Ramos (cell line): ENCODE measurements at regions not wholly inside any gene's neighbourhood (a gene's known extent, or its start where the extent isn't known, plus 50 kb on each side); places are given as distances from the start of the nearest gene placed in this dataset.
"Not testable (repeated sequence)": the region's sequence is repeated elsewhere in the genome, so short reads cannot be mapped to it uniquely, and the experiment has no call there.

Experiments used
- in situ Hi-C: fragments of 300-500 bp; cut with MboI; formaldehyde crosslinking; loops from one replicate; pipeline ENCODE4 v1.14.3; 2022; ENCODE audit warnings: low sequenced_read_pairs; ENCODE audit not compliant: unreplicated experiment

DNA sequence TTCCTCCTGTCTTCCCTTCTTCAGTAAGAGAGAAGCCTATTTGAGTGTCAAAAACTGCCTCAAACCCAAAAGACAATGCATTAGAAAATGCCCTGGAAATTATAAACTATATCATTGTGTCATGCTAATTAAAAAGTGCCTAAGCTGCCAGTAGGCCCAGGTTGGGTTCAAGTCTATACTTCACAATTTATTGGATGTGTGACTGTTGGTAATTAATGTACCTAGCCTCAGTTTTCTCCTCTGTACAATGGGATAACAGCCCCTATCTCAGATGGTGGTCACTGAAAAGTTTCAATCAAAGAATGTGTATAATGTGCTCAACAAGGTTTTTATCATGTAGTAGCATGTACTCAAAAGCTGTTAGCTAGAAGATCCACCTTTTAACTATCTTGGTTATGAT is 246.9 kb upstream of the DUSP10 start:
- in situ Hi-C loops: no loop called here

DNA sequence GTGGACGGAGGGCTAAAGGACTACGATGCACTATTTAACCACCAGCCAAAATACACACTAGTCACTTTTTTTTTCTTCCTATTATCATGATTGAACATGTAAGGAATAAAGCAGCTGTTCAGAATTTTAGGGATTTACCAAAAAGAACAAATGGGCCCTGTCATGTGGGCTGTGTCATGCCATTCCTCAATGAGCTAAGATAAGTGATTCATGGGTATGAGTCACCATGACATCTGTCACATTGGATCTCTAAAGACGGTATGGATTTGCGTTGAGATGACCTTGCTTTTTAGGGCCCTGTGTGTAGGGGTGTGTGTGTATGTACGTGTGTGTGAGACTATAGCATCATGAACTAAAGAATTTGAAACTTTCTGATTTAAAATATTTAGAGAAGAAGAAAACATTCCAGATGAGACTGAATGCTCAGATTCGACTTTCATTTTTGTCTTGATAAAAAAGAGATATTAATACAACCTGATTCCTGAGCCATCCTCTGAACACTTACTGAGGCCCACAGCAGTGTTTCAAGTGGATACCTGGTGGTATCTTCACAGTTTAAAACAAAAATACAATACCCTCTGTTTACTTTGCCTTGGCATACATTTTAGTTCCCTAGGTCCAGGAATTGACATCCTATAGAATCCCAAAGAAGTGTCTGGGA is 246.1 kb upstream of the DUSP10 start:
- in situ Hi-C loops: no loop called here

GRCh38 chr1:221983444-221983843 is 241.6 kb upstream of the DUSP10 start:
- in situ Hi-C loops: no loop called here

GRCh38 chr1:221981461-221981860 is 239.6 kb upstream of the DUSP10 start:
- in situ Hi-C loops: no loop called here

- in situ Hi-C loops: no loop called here
Measured at GRCh38 chr1:221979444-221980032, 237.6 kb upstream of the DUSP10 start.

- in situ Hi-C loops: not testable (repeated sequence)
Measured at GRCh38 chr1:221978631-221979334, 236.9 kb upstream of the DUSP10 start.

DNA sequence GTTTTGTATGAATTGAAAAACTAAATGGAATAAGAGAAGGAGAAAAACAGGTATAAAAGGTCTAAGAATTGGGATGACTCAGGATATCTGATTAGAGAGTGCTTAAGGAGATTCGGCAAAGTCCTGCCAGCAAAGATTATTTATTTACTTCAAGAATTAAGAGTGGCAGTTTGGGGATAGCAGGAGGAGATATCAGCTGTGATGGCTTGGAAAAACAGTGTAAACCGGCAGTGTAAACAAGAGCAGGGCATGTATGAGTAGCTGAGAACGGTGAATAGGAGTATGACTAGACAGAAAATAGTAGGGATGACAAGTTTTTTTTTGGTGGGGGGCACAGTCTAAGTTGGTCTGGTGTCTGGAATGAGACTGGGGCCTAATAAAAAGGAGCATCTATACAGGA is 231.9 kb upstream of the DUSP10 start:
- in situ Hi-C loops: not testable (repeated sequence)

DNA sequence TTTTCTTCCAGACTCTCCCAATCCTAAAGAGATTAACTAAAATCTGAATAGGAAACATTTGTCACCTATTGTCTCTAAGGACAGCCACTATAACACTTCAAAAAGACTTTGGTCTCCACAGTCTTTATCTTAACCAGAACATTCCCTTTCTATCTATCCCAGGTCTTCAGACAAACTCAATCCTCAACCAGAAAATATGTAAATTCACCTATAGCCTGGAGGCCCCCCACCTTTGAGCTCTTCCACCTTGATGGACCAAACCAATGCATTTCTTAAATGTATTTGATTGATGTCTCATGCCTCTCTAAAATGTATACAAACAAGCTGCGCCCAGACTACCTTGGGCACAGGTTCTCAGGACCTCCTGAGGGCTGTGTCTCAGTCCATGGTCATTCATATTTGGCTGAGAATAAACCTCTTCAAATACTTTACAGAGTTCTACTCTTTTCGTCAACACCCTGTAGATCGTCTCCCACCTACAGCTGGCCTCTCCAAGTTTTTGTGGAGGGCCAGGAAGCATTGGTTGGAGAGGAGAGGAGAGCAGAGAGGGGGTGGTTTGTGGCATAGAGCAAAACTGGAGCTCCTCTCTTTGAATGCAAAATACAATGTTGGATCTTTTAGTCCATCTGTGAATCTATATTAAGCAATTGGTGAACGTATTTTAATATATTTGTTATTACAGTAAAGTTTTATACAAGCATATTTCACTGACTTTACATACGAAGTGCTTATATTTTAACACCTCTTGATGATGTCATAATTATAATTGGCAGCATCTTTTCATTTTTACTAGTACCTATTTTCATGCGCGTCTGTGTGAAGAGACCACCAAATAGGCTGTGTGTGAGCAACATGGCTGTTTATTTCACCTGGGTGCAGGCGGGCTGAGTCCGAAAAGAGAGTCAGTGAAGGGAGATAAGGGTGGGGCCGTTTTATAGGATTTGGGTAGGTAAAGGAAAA is 230.7 kb upstream of the DUSP10 start:
- in situ Hi-C loops: no loop called here

- in situ Hi-C loops: not testable (repeated sequence)
Measured at GRCh38 chr1:221971035-221971434, 229.1 kb upstream of the DUSP10 start.

DNA sequence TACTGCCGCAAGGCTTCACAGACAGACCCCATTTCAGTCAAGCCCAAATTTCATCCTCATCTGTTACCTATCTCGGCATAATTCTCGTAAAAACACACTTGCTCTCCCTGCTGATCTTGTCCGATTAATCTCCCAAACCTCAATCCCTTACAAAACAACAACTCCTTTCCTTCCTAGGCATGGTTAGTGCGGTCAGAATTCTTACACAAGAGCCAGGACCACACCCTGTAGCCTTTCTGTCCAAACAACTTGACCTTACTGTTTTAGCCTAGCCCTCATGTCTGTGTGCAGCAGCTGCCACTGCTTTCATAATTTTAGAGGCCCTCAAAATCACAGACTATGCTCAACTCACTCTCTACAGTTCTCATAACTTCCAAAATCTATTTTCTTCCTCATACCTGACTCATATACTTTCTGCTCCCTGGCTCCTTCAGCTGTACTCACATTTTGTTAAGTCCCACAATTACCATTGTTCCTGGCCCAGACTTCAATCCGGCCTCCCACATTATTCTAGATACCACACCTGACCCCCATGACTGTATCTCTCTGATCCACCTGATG is 227.5 kb upstream of the DUSP10 start:
- in situ Hi-C loops: not testable (repeated sequence)

GRCh38 chr1:221967538-221967937 is 225.6 kb upstream of the DUSP10 start:
- in situ Hi-C loops: not testable (repeated sequence)

DNA sequence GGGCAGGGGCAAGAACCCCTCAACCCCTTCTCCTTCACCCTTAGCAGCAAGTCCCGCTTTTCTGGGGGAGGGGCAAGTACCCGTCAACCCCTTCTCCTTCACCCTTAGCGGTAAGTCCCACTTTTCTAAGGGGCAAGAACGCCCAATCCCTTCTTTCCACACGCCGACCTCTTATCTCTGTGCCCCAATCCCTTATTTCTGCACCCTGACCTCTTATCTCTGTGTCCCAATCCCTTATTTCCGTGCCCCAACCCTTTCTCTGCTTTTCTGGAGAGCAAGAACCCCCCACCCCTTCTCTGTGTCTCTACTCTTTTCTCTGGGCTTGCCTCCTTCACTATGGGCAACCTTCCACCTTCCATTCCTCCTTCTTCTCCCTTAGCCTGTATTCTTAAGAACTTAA is 225.0 kb upstream of the DUSP10 start:
- in situ Hi-C loops: not testable (repeated sequence)

GRCh38 chr1:221965891-221966290 is 224.0 kb upstream of the DUSP10 start:
- in situ Hi-C loops: not testable (repeated sequence)

DNA sequence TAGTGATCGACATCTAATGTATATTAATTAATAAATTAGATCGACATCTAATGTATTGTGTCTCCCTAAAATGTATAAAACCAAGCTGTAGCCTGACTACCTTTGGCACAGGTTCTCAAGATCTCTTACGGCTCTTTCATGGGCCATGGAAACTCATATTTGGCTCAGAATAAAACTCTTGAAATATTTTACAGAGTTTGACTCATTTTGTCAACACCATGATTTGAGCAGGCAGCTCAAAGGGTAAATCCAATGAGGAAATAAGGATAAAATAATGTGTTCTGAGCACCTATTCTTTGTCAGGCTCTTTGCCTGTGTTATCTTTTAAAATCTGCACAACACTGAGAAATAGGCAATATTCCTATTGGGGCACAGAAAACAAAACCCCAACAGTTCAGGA is 223.4 kb upstream of the DUSP10 start:
- in situ Hi-C loops: no loop called here

GRCh38 chr1:221963742-221964141 is 221.9 kb upstream of the DUSP10 start:
- in situ Hi-C loops: no loop called here

- in situ Hi-C loops: no loop called here
Measured at GRCh38 chr1:221962385-221962784, 220.5 kb upstream of the DUSP10 start.

DNA sequence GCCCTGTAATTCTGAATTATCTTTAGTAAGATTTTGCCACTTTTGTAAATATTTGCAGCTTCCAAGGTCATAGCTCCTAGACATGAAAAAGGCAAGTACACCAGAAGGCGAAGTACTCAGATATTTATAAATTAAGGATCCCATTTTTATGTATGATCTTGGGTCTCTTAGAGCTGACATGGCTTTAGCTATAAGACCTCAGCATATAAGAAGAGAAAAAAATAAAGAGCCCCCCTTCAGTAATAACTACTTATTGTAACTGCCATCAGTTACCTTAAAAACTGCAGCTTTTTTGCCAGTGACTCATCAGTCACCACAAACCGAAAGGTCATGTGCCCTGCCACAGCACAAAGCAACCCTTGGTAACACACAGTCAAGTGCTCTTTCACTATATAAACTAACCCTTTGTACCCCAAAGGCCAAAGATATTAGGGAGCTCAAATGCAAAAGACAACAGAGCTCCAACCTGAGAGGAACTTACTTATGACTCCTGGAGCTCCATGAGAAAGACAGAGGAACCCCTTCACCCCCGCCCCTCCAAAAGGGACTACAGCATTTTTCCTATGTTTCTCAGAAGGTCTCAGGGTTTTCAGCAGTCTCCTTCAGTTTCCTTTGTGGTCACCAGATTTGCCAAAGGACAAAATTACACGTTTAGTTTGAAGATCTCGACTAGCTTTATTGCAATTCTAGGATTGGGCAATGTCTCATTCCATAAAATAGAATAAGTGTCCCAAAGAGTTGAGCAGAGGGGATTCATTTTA is 219.8 kb upstream of the DUSP10 start:
- in situ Hi-C loops: no loop called here

GRCh38 chr1:221958161-221958562 is 216.3 kb upstream of the DUSP10 start:
- in situ Hi-C loops: not testable (repeated sequence)

DNA sequence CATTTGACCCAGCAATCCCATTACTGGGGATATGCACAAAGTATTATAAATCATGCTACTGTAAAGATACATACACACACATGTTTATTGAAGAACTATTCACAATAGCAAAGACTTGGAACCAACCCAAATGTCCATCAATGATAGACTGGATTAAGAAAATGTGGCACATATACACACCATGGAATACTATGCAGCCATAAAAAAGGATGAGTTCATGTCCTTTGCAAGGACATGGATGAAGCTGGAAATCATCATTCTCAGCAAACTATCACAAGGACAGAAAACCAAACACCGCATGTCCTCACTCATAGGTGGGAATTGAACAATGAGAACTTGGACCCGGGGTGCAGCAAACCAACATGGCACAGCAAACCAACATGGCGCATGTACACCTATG is 215.5 kb upstream of the DUSP10 start:
- in situ Hi-C loops: not testable (repeated sequence)
